Heart right ventricle (tissue), 16 donors: ENCODE measurements at regions not wholly inside any gene's neighbourhood (a gene's known extent, or its start where the extent isn't known, plus 50 kb on each side); places are given as distances from the start of the nearest gene placed in this dataset.

Experiments
- ATAC-seq, 8 donors: fragments of 200-7000 bp; cut with Tn5 transposase; one replicate each; pipeline ENCODE4 v1.9.1; 2020; ENCODE audit warnings: mild to moderate bottlenecking in 8 of 8, moderate library complexity in 8 of 8, moderate number of reproducible peaks in 1 of 8
- DNase-seq, 2 donors: peaks; one replicate each; pipeline ENCODE4 v3.0.0-alpha.2; 2020
- H3K27ac ChIP-seq, 10 donors: fragments of 200-600 bp; sonication (generic) in 2 of 10; one replicate each; pipeline versions ENCODE4 v1.5.0 to v1.8.0; 2020 to 2022; ENCODE audit warnings: mild to moderate bottlenecking in 3 of 10
- H3K27me3 ChIP-seq, 7 donors: fragments of 200-600 bp; one replicate each; pipeline ENCODE4 v1.8.0; 2021 to 2022; ENCODE audit warnings: mild to moderate bottlenecking in 2 of 7
- H3K36me3 ChIP-seq, 9 donors: fragments of 200-600 bp; sonication (generic) in 1 of 9; one replicate each; pipeline versions ENCODE4 v1.5.0 to v1.8.0; 2020 to 2022; ENCODE audit warnings: mild to moderate bottlenecking in 2 of 9
- H3K4me1 ChIP-seq, 9 donors: fragments of 200-600 bp; sonication (generic) in 1 of 9; one replicate each; pipeline versions ENCODE4 v1.5.0 to v1.8.0; 2020 to 2022; ENCODE audit warnings: mild to moderate bottlenecking in 4 of 9
- H3K4me3 ChIP-seq, 10 donors: fragments of 200-600 bp; sonication (generic) in 2 of 10; one replicate each; pipeline versions ENCODE4 v1.5.0 to v1.8.0; 2020 to 2022; ENCODE audit warnings: mild to moderate bottlenecking in 7 of 10, moderate library complexity in 2 of 10
- H3K9me3 ChIP-seq, 11 donors: fragments of 200-600 bp in 10 of 11; sonication (generic) in 2 of 11; one replicate each; pipeline versions ENCODE4 v1.5.0 to v1.8.0; 2013 to 2022; ENCODE audit warnings: mild to moderate bottlenecking in 2 of 11, control low read depth in 1 of 11, moderate library complexity in 1 of 11
- CTCF ChIP-seq, 9 donors: fragments of 200-600 bp; sonication (generic) in 2 of 9; IDR thresholded peaks; one replicate each; pipeline versions ENCODE4 v1.5.0 to v1.8.0; 2021 to 2022; ENCODE audit warnings: antibody characterized with exemption in 9 of 9, mild to moderate bottlenecking in 5 of 9, moderate library complexity in 1 of 9
- WGBS, 2 donors: extraction: QIAGEN DNeasy Blood & Tissue Kit; methylation state at CpG; one replicate each; pipeline ENCODE4 v1.1.7; 2013; ENCODE audit warnings: inconsistent platforms in 1 of 2; 5-methylcytosine and 5-hydroxymethylcytosine counted together
- intact Hi-C, 10 donors: fragments of 100-400 bp; cut with DNase I; formaldehyde crosslinking; loops; one replicate each; pipeline versions ENCODE4 v1.11.1 to v1.14.2; 2022
- donor health status: Arrhythmogenic right ventricular cardiomyopathy.
- donor health status: ischemic (EF 13 %, LVEDD 7.1; RV severe dilation, severe dysfunction).
- donor health status: healthy with polysubstance abuse.
- donor health status: DM: no; HTN: yes; CAD: no.
- donor health status: DM: no; HTN: no; CAD: no.
- donor health status: ischemic (EF 25% LVEDD 6.9; RV normal size, moderate dysfunction).
- donor health status: ischemic (EF 25% LVEDD 5.7; RV mildly dilated, moderate dysfunction).
- donor health status: healthy.
- donor health status: DM: yes; HTN: yes; CAD: no.
- donor health status: Ischemic cardiomyopathy.
- donor health status: ischemic (EF 35%, LVEDD 5.7; RV mildly dilated, moderate dysfunction).
- donor health status: nonischemic (EF 11% LVEDD 7.7; RV severe dilation, severe dysfunction).
- donor health status: DM: yes; HTN: yes; CAD: no.
- donor health status: PGD.
- donor health status: ischemic (EF 29% LVEDD 5.4; RV normal size, mild dysfunction).
- donor health status: nonischemic (EF 23%, LVEDD 6.1; RV moderate dilation, normal function).

- no peak for TF ChIP-seq CTCF (IDR thresholded peaks at IDR 0.05)
- Histone ChIP-seq H3K4me1 (no peaks in the 10 kb centered on the region), H3K4me3 (no peak overlapping the region), H3K27me3 (peaks cover 0 to 31% (median 9%) of the 10 kb centered on the region in 7 donors), H3K27ac (no peak overlapping the region), H3K9me3 (no peaks in the 10 kb centered on the region), H3K36me3 (no peaks in the 10 kb centered on the region)
- intact Hi-C loops = no loop called here
- ATAC-seq = no peak
- 69 to 71% methylated on average over 4 of the region's 4 CpGs for WGBS, 2 donors
- no peak for DNase-seq
Observed at GRCh38 chr14:59091976-59092375, 96.5 kb upstream of the DAAM1 start.

DNA sequence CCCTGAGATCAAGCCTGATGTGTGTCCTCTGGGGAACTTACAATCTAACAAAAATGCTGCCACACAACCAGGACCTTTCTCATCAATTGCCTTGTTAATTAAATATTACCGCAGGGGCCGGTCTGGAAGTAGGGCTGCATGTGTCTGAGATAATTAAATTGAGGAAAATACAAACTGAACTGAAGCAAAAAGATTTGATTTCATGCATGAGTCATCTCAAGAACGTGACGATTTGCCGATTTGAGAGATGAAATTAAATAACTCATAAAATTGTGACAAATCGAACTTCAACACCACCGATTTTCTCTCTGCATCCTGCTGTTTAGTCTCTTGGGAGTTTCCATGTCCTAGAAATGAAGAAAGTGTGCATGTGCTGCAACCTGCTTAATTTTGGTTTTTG lies 94.6 kb upstream of the DAAM1 start:
- 65 to 66% methylated on average over 7 of the region's 7 CpGs for WGBS, 2 donors
- peaks cover 0 to 36% (median 13%) of the 10 kb centered on the region in 7 donors for H3K27me3 ChIP-seq
- H3K27ac ChIP-seq = no peak overlapping the region
- no peaks in the 10 kb centered on the region for H3K4me1 ChIP-seq
- intact Hi-C loops = no loop called here
- no peak overlapping the region for H3K4me3 ChIP-seq
- ATAC-seq (no peak), DNase-seq (no peak)
- H3K36me3 ChIP-seq = no peaks in the 10 kb centered on the region
- no peak for TF ChIP-seq CTCF (IDR thresholded peaks at IDR 0.05)
- H3K9me3 ChIP-seq = no peaks in the 10 kb centered on the region

- Histone ChIP-seq H3K27ac (no peak overlapping the region), H3K36me3 (no peaks in the 10 kb centered on the region), H3K9me3 (no peaks in the 10 kb centered on the region), H3K4me1 (no peaks in the 10 kb centered on the region), H3K4me3 (no peak overlapping the region), H3K27me3 (peaks cover 0 to 49% (median 23%) of the 10 kb centered on the region in 7 donors)
- 32 to 41% methylated on average over 2 of the region's 2 CpGs for WGBS, 2 donors
- no peak for TF ChIP-seq CTCF (IDR thresholded peaks at IDR 0.05)
- ATAC-seq = no peak
- DNase-seq = no peak
- intact Hi-C loops = no loop called here
Observed at GRCh38 chr14:59096303-59096702, 92.2 kb upstream of the DAAM1 start.

DNA sequence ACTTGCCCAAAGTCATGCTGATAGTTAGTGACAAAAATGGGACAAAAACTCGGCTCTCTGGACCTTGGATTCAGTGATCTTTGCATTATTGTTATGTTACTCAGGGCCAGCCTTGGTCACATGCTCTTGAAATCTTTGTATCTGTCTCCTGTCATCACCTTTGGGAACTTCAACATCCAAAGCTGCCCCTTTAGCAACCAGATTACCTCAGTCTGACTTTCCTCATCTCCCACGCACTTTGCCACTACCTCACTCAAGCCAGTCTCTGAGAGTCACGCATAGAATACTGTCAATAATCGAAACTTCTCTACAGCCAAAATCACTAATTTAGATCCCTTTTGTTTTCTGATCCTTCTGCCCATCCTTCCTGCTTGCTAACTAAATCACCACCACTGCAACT lies 90.8 kb upstream of the DAAM1 start:
- peaks cover 0 to 39% (median 19%) of the 10 kb centered on the region in 7 donors for H3K27me3 ChIP-seq
- TF ChIP-seq CTCF (IDR thresholded peaks at IDR 0.05) = no peak
- WGBS, 2 donors = 80 to 83% methylated on average over 4 of the region's 4 CpGs
- no peaks in the 10 kb centered on the region for H3K9me3 ChIP-seq
- no peak overlapping the region for H3K27ac ChIP-seq
- no peaks in the 10 kb centered on the region for H3K4me1 ChIP-seq
- no peak overlapping the region for H3K4me3 ChIP-seq
- intact Hi-C loops = no loop called here
- no peaks in the 10 kb centered on the region for H3K36me3 ChIP-seq
- ATAC-seq = no peak
- DNase-seq = no peak

DNA sequence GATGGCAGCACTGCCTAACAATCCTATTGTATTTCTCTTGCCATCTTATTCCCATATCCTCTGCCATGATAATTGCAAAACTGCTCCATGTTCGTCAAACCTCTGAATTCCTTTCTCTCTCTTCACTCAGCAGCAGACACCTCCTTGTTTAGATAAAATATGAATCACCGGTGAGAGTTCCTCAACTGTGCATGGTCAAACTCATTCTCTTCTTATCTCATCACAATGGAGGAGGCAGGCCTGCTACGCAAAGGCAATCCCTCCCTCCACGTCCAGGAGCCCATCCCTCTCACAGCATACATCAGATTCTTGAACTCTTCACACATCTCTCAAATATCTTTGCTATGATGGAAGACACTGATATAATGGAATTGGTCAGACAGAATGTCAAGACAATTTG lies 90.1 kb upstream of the DAAM1 start:
- H3K4me1 ChIP-seq = no peaks in the 10 kb centered on the region
- H3K4me3 ChIP-seq = no peak overlapping the region
- no peaks in the 10 kb centered on the region for H3K36me3 ChIP-seq
- peaks cover 0 to 32% (median 14%) of the 10 kb centered on the region in 7 donors for H3K27me3 ChIP-seq
- DNase-seq = no peak
- no peaks in the 10 kb centered on the region for H3K9me3 ChIP-seq
- no peak for ATAC-seq
- no peak for TF ChIP-seq CTCF (IDR thresholded peaks at IDR 0.05)
- 58 to 59% methylated on average over 4 of the region's 4 CpGs for WGBS, 2 donors
- no peak overlapping the region for H3K27ac ChIP-seq
- intact Hi-C loops = no loop called here
